Astrocyte (in vitro differentiated cells and primary cell): ENCODE measurements at regions not wholly inside any gene's neighbourhood (a gene's known extent, or its start where the extent isn't known, plus 50 kb on each side); places are given as distances from the start of the nearest gene placed in this dataset.

Experiments
- DNase-seq: peaks from one replicate; pipeline ENCODE4 v3.0.0-alpha.2; 2010; ENCODE audit warnings: low read depth
- FAIRE-seq: peaks from 2 replicates; lab custom pipeline; 2011; peaks lifted over from hg19 to GRCh38; lab: Jason Lieb, UNC
- H2AFZ ChIP-seq: 2 replicates; pipeline ENCODE4 v1.6.0; 2012; ENCODE audit warnings: low read depth, low read length, inconsistent platforms
- H3K27ac ChIP-seq: 2 replicates; pipeline ENCODE4 v1.5.1; 2011; ENCODE audit warnings: low read depth, low read length, inconsistent platforms
- H3K27me3 ChIP-seq: 2 replicates; pipeline ENCODE4 v1.6.0; 2011; ENCODE audit warnings: low read length, inconsistent platforms; ENCODE audit not compliant: insufficient read depth
- H3K36me3 ChIP-seq: 2 replicates; pipeline ENCODE4 v1.5.1; 2011; ENCODE audit warnings: low read length, inconsistent platforms; ENCODE audit not compliant: insufficient read depth
- H3K4me1 ChIP-seq: 2 replicates; pipeline ENCODE4 v1.5.1; 2011; ENCODE audit warnings: low read length, inconsistent platforms; ENCODE audit not compliant: insufficient read depth
- H3K4me2 ChIP-seq: 2 replicates; pipeline ENCODE4 v1.6.0; 2012; ENCODE audit warnings: low read length, inconsistent platforms
- H3K4me3 ChIP-seq: 2 replicates; pipeline ENCODE4 v1.5.1; 2011; ENCODE audit warnings: low read depth, mild to moderate bottlenecking, low read length, inconsistent platforms; ENCODE audit not compliant: insufficient read depth
- H3K79me2 ChIP-seq: 2 replicates; pipeline ENCODE4 v1.6.0; 2012; ENCODE audit warnings: mild to moderate bottlenecking, low read length, inconsistent platforms; ENCODE audit not compliant: insufficient read depth
- H3K9ac ChIP-seq: 2 replicates; pipeline ENCODE4 v1.6.0; 2012; ENCODE audit warnings: mild to moderate bottlenecking, low read length, inconsistent platforms
- H3K9me3 ChIP-seq: 2 replicates; pipeline ENCODE4 v1.5.1; 2012; ENCODE audit warnings: low read depth, mild to moderate bottlenecking, low read length, inconsistent platforms; ENCODE audit not compliant: insufficient read depth
- H4K20me1 ChIP-seq: 2 replicates; pipeline ENCODE4 v1.6.0; 2012; ENCODE audit warnings: low read length, inconsistent platforms; ENCODE audit not compliant: insufficient read depth
- H3K27ac Mint-ChIP-seq: one replicate; pipeline ENCODE4 v1.8.0; 2021; ENCODE audit warnings: mild to moderate bottlenecking, mixed read lengths; ENCODE audit not compliant: unreplicated experiment
- H3K27me3 Mint-ChIP-seq: one replicate; pipeline ENCODE4 v1.8.0; 2021; ENCODE audit warnings: low read depth, mixed read lengths; ENCODE audit not compliant: unreplicated experiment
- H3K36me3 Mint-ChIP-seq: one replicate; pipeline ENCODE4 v1.8.0; 2021; ENCODE audit warnings: low read depth, mixed read lengths; ENCODE audit not compliant: unreplicated experiment
- H3K4me1 Mint-ChIP-seq: one replicate; pipeline ENCODE4 v1.8.0; 2021; ENCODE audit warnings: low read depth, mixed read lengths; ENCODE audit not compliant: unreplicated experiment
- H3K4me3 Mint-ChIP-seq: one replicate; pipeline ENCODE4 v1.8.0; 2021; ENCODE audit warnings: mild to moderate bottlenecking, moderate library complexity, mixed read lengths; ENCODE audit not compliant: unreplicated experiment
- H3K9me3 Mint-ChIP-seq: one replicate; pipeline ENCODE4 v1.8.0; 2021; ENCODE audit warnings: mild to moderate bottlenecking, mixed read lengths; ENCODE audit not compliant: unreplicated experiment
- CTCF ChIP-seq: IDR thresholded peaks from 2 replicates; pipeline ENCODE4 v1.5.1; 2011; ENCODE audit warnings: low read depth, mild to moderate bottlenecking, inconsistent platforms, low read length, moderate library complexity; ENCODE audit not compliant: insufficient read depth
- EZH2 ChIP-seq: IDR thresholded peaks from 2 replicates; pipeline ENCODE4 v1.6.1; 2012; ENCODE audit warnings: mild to moderate bottlenecking, low read length, inconsistent platforms; ENCODE audit not compliant: insufficient read depth

- no peak overlapping the region for H3K27ac Mint-ChIP-seq
- Histone ChIP-seq H3K36me3 (no peaks in the 10 kb centered on the region), H3K4me3 (no peak overlapping the region), H3K4me1 (no peaks in the 10 kb centered on the region), H4K20me1 (no peaks in the 10 kb centered on the region), H3K27ac (no peak overlapping the region), H3K27me3 (no peaks in the 10 kb centered on the region), H2AFZ (no peak overlapping the region), H3K4me2 (no peak overlapping the region), H3K9ac (no peak overlapping the region), H3K9me3 (no peaks in the 10 kb centered on the region), H3K79me2 (no peaks in the 10 kb centered on the region)
- FAIRE-seq (no peak), DNase-seq (no peak)
- H3K4me1 Mint-ChIP-seq, result peaks cover 18% of the 10 kb centered on the region
- peaks cover 3% of the 10 kb centered on the region for H3K9me3 Mint-ChIP-seq
- H3K27me3 Mint-ChIP-seq, result no peaks in the 10 kb centered on the region
- TF ChIP-seq EZH2 (no peak), CTCF (no peak)
- no peaks in the 10 kb centered on the region for H3K36me3 Mint-ChIP-seq
- no peak overlapping the region for H3K4me3 Mint-ChIP-seq
Observed at GRCh38 chr3:153618176-153618575, 456.1 kb downstream of the RAP2B start.

GRCh38 chr3:153619268-153619667, 457.2 kb downstream of the RAP2B start:
- Mint-ChIP-seq H3K36me3 (no peaks in the 10 kb centered on the region), H3K4me3 (no peak overlapping the region), H3K4me1 (peaks cover 12% of the 10 kb centered on the region), H3K27ac (no peak overlapping the region), H3K27me3 (no peaks in the 10 kb centered on the region), H3K9me3 (peaks cover 3% of the 10 kb centered on the region)
- FAIRE-seq (no peak), DNase-seq (no peak)
- Histone ChIP-seq H3K79me2 (no peaks in the 10 kb centered on the region), H4K20me1 (no peaks in the 10 kb centered on the region), H3K27ac (no peak overlapping the region), H3K4me3 (no peak overlapping the region), H3K36me3 (no peaks in the 10 kb centered on the region), H3K4me2 (no peak overlapping the region), H3K4me1 (no peaks in the 10 kb centered on the region), H2AFZ (no peak overlapping the region), H3K9ac (no peak overlapping the region), H3K9me3 (no peaks in the 10 kb centered on the region), H3K27me3 (no peaks in the 10 kb centered on the region)
- TF ChIP-seq EZH2 (no peak), CTCF (no peak)

GRCh38 chr3:153621953-153622352, 459.9 kb downstream of the RAP2B start:
- no peaks in the 10 kb centered on the region for H3K4me1 ChIP-seq
- no peaks in the 10 kb centered on the region for H3K36me3 ChIP-seq
- H3K27me3 ChIP-seq, result no peaks in the 10 kb centered on the region
- H3K79me2 ChIP-seq, result no peaks in the 10 kb centered on the region
- Mint-ChIP-seq H3K36me3 (no peaks in the 10 kb centered on the region), H3K9me3 (peaks cover 3% of the 10 kb centered on the region), H3K27me3 (no peaks in the 10 kb centered on the region), H3K4me1 (peaks cover 4% of the 10 kb centered on the region), H3K27ac (no peak overlapping the region), H3K4me3 (no peak overlapping the region)
- H3K4me3 ChIP-seq, result no peak overlapping the region
- no peaks in the 10 kb centered on the region for H3K9me3 ChIP-seq
- H3K27ac ChIP-seq, result no peak overlapping the region
- no peak overlapping the region for H2AFZ ChIP-seq
- H4K20me1 ChIP-seq, result no peaks in the 10 kb centered on the region
- H3K9ac ChIP-seq, result no peak overlapping the region
- H3K4me2 ChIP-seq, result no peak overlapping the region
- no peak for TF ChIP-seq CTCF
- no peak for TF ChIP-seq EZH2
- FAIRE-seq, result no peak
- DNase-seq, result no peak
